H1 (cell line): ENCODE measurements at regions not wholly inside any gene's neighbourhood (a gene's known extent, or its start where the extent isn't known, plus 50 kb on each side); places are given as distances from the start of the nearest gene placed in this dataset.

Experiments
- KDM5A ChIP-seq: fragments of 200-600 bp; IDR thresholded peaks from 2 replicates; pipeline ENCODE4 v1.7.1; 2012; ENCODE audit warnings: mild to moderate bottlenecking, low read length, inconsistent platforms, mixed read lengths

GRCh38 chr3:44030285-44030684, 211.4 kb upstream of the TOPAZ1 start (continued):
- TF ChIP-seq KDM5A = no peak
